ENCODE measurements at regions not wholly inside any gene's neighbourhood (a gene's known extent, or its start where the extent isn't known, plus 50 kb on each side); places are given as distances from the start of the nearest gene placed in this dataset.

- intact Hi-C loops (cut with micrococcal nuclease): no loop called here
- no peak for DNase-seq (ENCODE audit: low read depth, low spot score)
These were observed 603.3 kb downstream of the KIF4B start for GRCh38 chr5:155616779-155617392.

More at GRCh38 chr5:155616779-155617392, 603.3 kb downstream of the KIF4B start:
- Histone ChIP-seq H3K4me3 (replicated peaks in 1 of 3; ENCODE audit: insufficient read depth in 1 of 3, low read depth in 1 of 3, low read length in 3 of 3) (no peak overlapping the region), H3K36me3 (ENCODE audit: control insufficient read depth in 2 of 2, extremely low read depth in 1 of 2, insufficient read depth in 2 of 2, low read length in 2 of 2) (no peaks in the 10 kb centered on the region), H3K4me2 (ENCODE audit: insufficient read depth, low read length) (no peak overlapping the region), H3K4me1 (ENCODE audit: control insufficient read depth, extremely low read depth, insufficient read depth, low read length) (no peaks in the 10 kb centered on the region), H3K79me2 (ENCODE audit: control insufficient read depth, insufficient read depth, low read length) (no peaks in the 10 kb centered on the region), H3K9me3 (replicated peaks; ENCODE audit: control insufficient read depth, insufficient read depth, low read length) (peaks cover 2% of the 10 kb centered on the region), H3K9me1 (replicated peaks; ENCODE audit: control insufficient read depth, extremely low read depth, insufficient read depth, low read length) (no peaks in the 10 kb centered on the region), H2AFZ (ENCODE audit: low read depth, low read length) (no peak overlapping the region), H3K9ac (replicated peaks; ENCODE audit: extremely low read depth, insufficient read depth, low read length) (no peak overlapping the region), H3K27ac (ENCODE audit: insufficient read depth, low read depth, low read length) (no peak overlapping the region), H3K27me3 (ENCODE audit: control insufficient read depth in 2 of 2, insufficient read depth in 2 of 2, low read length in 2 of 2) (no peaks in the 10 kb centered on the region), H4K20me1 (replicated peaks; ENCODE audit: control insufficient read depth, extremely low read depth, insufficient read depth, low read length) (no peaks in the 10 kb centered on the region)
- ChIA-PET CTCF (no interaction called here), POLR2A (no interaction called here)
- dilution Hi-C loops (cut with MboI; ENCODE audit: extremely low pct_ligation_motif_present, low sequenced_read_pairs): no loop called here
- BruUV-seq (replicated peaks): no TSS peak
- FAIRE-seq: no peak
- no peak for TF ChIP-seq FOS (IDR thresholded peaks at IDR 0.05; ENCODE audit: borderline replicate concordance, insufficient read depth, low read length)
- TF ChIP-seq POLR2AphosphoS5 (IDR thresholded peaks at IDR 0.05; ENCODE audit: insufficient read depth, low read depth, low read length): no peak
- TF ChIP-seq GATA2 (IDR thresholded peaks at IDR 0.05; ENCODE audit: insufficient read depth, insufficient read length, low read depth, low read length): no peak
- no peak for TF ChIP-seq MYC (IDR thresholded peaks at IDR 0.05; ENCODE audit: low read depth, low read length)
- no peak for TF ChIP-seq EZH2 (IDR thresholded peaks at IDR 0.05; ENCODE audit: borderline replicate concordance, low read depth, low read length, severe bottlenecking)
- no peak for TF ChIP-seq CTCF (IDR thresholded peaks at IDR 0.05; ENCODE audit: extremely low read depth in 1 of 2, insufficient read depth in 1 of 2, low read depth in 1 of 2, low read length in 2 of 2)
- no peak for TF ChIP-seq MAX (IDR thresholded peaks at IDR 0.05; ENCODE audit: insufficient read depth, insufficient read length)
- TF ChIP-seq POLR2A (IDR thresholded peaks at IDR 0.05; ENCODE audit: low read depth, low read length): no peak
- TF ChIP-seq JUN (IDR thresholded peaks at IDR 0.05; ENCODE audit: borderline replicate concordance, insufficient read depth, insufficient read length, low read depth): no peak

Measured in endothelial cell of umbilical vein (primary cell).